HFFc6 (cell line): ENCODE measurements at regions not wholly inside any gene's neighbourhood (a gene's known extent, or its start where the extent isn't known, plus 50 kb on each side); places are given as distances from the start of the nearest gene placed in this dataset.

Experiments
- DNase-seq: peaks from one replicate; pipeline ENCODE4 v3.0.0-alpha.2; 2018
- H3K27ac Mint-ChIP-seq: 2 replicates; pipeline ENCODE4 v1.8.0; 2020; ENCODE audit warnings: mild to moderate bottlenecking, mixed read lengths
- H3K27me3 Mint-ChIP-seq: 2 replicates; pipeline ENCODE4 v1.8.0; 2021; ENCODE audit warnings: mild to moderate bottlenecking, moderate library complexity, mixed read lengths; ENCODE audit not compliant: insufficient read depth
- H3K36me3 Mint-ChIP-seq: 2 replicates; pipeline ENCODE4 v1.8.0; 2021; ENCODE audit warnings: low read depth, mixed read lengths
- H3K4me1 Mint-ChIP-seq: 2 replicates; pipeline ENCODE4 v1.8.0; 2020; ENCODE audit warnings: low read depth, mixed read lengths
- H3K4me3 Mint-ChIP-seq: 2 replicates; pipeline ENCODE4 v1.8.0; 2020; ENCODE audit warnings: mild to moderate bottlenecking, moderate library complexity, mixed read lengths
- H3K9me3 Mint-ChIP-seq: 2 replicates; pipeline ENCODE4 v1.8.0; 2020; ENCODE audit warnings: mild to moderate bottlenecking, mixed read lengths
- CTCF ChIP-seq: fragments of 200-600 bp; sonication (generic); IDR thresholded peaks from 2 replicates; pipeline ENCODE4 v1.5.0; 2021; ENCODE audit warnings: antibody characterized with exemption, mild to moderate bottlenecking

- Mint-ChIP-seq H3K27me3 (peaks cover 4% of the 10 kb centered on the region; the same call in 1 of the 2 replicates), H3K4me3 (no peak overlapping the region), H3K4me1 (no peaks in the 10 kb centered on the region), H3K9me3 (peaks cover 26% of the 10 kb centered on the region; the same call in 1 of the 2 replicates), H3K36me3 (no peaks in the 10 kb centered on the region), H3K27ac (no peak overlapping the region)
- no peak for TF ChIP-seq CTCF
- no peak for DNase-seq
Observed at GRCh38 chr5:175275097-175275496, 168.9 kb downstream of the DRD1 start.

- no peak overlapping the region for H3K4me3 Mint-ChIP-seq
- H3K27ac Mint-ChIP-seq = no peak overlapping the region
- H3K9me3 Mint-ChIP-seq = peaks cover 20% of the 10 kb centered on the region; the same call in 1 of the 2 replicates
- no peaks in the 10 kb centered on the region for H3K36me3 Mint-ChIP-seq
- H3K27me3 Mint-ChIP-seq = peaks cover 6% of the 10 kb centered on the region; the same call in 1 of the 2 replicates
- no peaks in the 10 kb centered on the region for H3K4me1 Mint-ChIP-seq
- no peak for TF ChIP-seq CTCF
- no peak for DNase-seq
Observed at GRCh38 chr5:175274171-175274570, 169.8 kb downstream of the DRD1 start.

GRCh38 chr5:175264406-175264805 lies 179.6 kb downstream of the DRD1 start:
- Mint-ChIP-seq H3K27me3 (peaks cover 3% of the 10 kb centered on the region; the same call in 1 of the 2 replicates), H3K4me3 (no peak overlapping the region), H3K9me3 (no peaks in the 10 kb centered on the region; the same call in 1 of the 2 replicates), H3K36me3 (no peaks in the 10 kb centered on the region), H3K27ac (no peak overlapping the region), H3K4me1 (no peaks in the 10 kb centered on the region)
- DNase-seq = no peak
- TF ChIP-seq CTCF = no peak

GRCh38 chr5:175263776-175264175 lies 180.2 kb downstream of the DRD1 start:
- TF ChIP-seq CTCF = no peak
- Mint-ChIP-seq H3K4me1 (no peaks in the 10 kb centered on the region), H3K9me3 (no peaks in the 10 kb centered on the region; the same call in 1 of the 2 replicates), H3K4me3 (no peak overlapping the region), H3K36me3 (no peaks in the 10 kb centered on the region), H3K27me3 (peaks cover 3% of the 10 kb centered on the region; the same call in 1 of the 2 replicates), H3K27ac (no peak overlapping the region)
- no peak for DNase-seq

GRCh38 chr5:175261526-175261925 lies 182.5 kb downstream of the DRD1 start:
- peaks cover 2% of the 10 kb centered on the region; the same call in 1 of the 2 replicates for H3K27me3 Mint-ChIP-seq
- H3K36me3 Mint-ChIP-seq = no peaks in the 10 kb centered on the region
- DNase-seq = no peak
- no peak for TF ChIP-seq CTCF
- no peak overlapping the region for H3K27ac Mint-ChIP-seq
- no peak overlapping the region for H3K4me3 Mint-ChIP-seq
- no peaks in the 10 kb centered on the region; the same call in 1 of the 2 replicates for H3K9me3 Mint-ChIP-seq
- H3K4me1 Mint-ChIP-seq = no peaks in the 10 kb centered on the region

- no peaks in the 10 kb centered on the region; the same call in 1 of the 2 replicates for H3K9me3 Mint-ChIP-seq
- TF ChIP-seq CTCF = no peak
- H3K4me3 Mint-ChIP-seq = no peak overlapping the region
- no peak for DNase-seq
- H3K36me3 Mint-ChIP-seq = no peaks in the 10 kb centered on the region
- H3K27me3 Mint-ChIP-seq = peaks cover 2% of the 10 kb centered on the region; the same call in 1 of the 2 replicates
- no peak overlapping the region for H3K27ac Mint-ChIP-seq
- H3K4me1 Mint-ChIP-seq = no peaks in the 10 kb centered on the region
Observed at GRCh38 chr5:175261037-175261436, 182.9 kb downstream of the DRD1 start.
